ENCODE measurements at regions not wholly inside any gene's neighbourhood (a gene's known extent, or its start where the extent isn't known, plus 50 kb on each side); places are given as distances from the start of the nearest gene placed in this dataset.

- TF ChIP-seq, protein P1, sequence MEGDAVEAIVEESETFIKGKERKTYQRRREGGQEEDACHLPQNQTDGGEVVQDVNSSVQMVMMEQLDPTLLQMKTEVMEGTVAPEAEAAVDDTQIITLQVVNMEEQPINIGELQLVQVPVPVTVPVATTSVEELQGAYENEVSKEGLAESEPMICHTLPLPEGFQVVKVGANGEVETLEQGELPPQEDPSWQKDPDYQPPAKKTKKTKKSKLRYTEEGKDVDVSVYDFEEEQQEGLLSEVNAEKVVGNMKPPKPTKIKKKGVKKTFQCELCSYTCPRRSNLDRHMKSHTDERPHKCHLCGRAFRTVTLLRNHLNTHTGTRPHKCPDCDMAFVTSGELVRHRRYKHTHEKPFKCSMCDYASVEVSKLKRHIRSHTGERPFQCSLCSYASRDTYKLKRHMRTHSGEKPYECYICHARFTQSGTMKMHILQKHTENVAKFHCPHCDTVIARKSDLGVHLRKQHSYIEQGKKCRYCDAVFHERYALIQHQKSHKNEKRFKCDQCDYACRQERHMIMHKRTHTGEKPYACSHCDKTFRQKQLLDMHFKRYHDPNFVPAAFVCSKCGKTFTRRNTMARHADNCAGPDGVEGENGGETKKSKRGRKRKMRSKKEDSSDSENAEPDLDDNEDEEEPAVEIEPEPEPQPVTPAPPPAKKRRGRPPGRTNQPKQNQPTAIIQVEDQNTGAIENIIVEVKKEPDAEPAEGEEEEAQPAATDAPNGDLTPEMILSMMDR (IDR thresholded peaks at IDR 0.05 in 8 of 11, conservative IDR thresholded peaks at IDR 0.05 in 3 of 11), result no peak
- TF ChIP-seq POLR2A (IDR thresholded peaks at IDR 0.05) (no peak), POLR2AphosphoS5 (IDR thresholded peaks at IDR 0.05) (no peak)
Measured at GRCh38 chr7:32403463-32404229, 86.5 kb downstream of the LSM5 start.

Measured in spleen (tissue), 7 donors.